ENCODE measurements at regions not wholly inside any gene's neighbourhood (a gene's known extent, or its start where the extent isn't known, plus 50 kb on each side); places are given as distances from the start of the nearest gene placed in this dataset.

- Mint-ChIP-seq H3K9me3 (peaks cover 17% of the 10 kb centered on the region), H3K4me3 (no peak overlapping the region), H3K36me3 (no peaks in the 10 kb centered on the region), H3K27me3 (ENCODE audit: low read depth) (no peaks in the 10 kb centered on the region), H3K27ac (no peak overlapping the region), H3K4me1 (peaks cover 3% of the 10 kb centered on the region)
- TF ChIP-seq, protein P1, sequence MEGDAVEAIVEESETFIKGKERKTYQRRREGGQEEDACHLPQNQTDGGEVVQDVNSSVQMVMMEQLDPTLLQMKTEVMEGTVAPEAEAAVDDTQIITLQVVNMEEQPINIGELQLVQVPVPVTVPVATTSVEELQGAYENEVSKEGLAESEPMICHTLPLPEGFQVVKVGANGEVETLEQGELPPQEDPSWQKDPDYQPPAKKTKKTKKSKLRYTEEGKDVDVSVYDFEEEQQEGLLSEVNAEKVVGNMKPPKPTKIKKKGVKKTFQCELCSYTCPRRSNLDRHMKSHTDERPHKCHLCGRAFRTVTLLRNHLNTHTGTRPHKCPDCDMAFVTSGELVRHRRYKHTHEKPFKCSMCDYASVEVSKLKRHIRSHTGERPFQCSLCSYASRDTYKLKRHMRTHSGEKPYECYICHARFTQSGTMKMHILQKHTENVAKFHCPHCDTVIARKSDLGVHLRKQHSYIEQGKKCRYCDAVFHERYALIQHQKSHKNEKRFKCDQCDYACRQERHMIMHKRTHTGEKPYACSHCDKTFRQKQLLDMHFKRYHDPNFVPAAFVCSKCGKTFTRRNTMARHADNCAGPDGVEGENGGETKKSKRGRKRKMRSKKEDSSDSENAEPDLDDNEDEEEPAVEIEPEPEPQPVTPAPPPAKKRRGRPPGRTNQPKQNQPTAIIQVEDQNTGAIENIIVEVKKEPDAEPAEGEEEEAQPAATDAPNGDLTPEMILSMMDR (IDR thresholded peaks at IDR 0.05; ENCODE audit: unreplicated experiment), result no peak
- no peak for DNase-seq (ENCODE audit: low spot score in 2 of 2, unreplicated experiment in 2 of 2)
Measured at GRCh38 chrX:43551590-43551989, 104.5 kb upstream of the MAOA start.

DNA sequence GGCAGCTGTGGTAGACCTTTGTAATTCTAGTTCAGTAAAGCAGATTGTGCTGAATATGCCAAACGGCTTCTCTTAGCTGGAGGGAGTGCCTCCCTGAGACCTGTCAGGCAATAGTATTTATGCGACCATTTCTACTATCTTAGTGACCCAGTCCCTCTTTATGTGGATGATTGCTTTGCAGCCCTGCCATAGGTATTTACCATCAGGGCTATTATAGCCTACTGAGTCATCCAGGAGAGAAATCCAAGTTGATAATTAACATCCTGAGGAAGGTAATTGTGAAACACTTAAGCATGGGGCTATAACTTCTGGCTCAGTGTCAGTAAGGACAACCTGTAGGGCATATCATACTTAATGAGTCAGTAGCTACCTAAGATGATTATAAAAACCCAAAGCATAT, 103.9 kb upstream of the MAOA start:
- Mint-ChIP-seq H3K27me3 (ENCODE audit: low read depth) (no peaks in the 10 kb centered on the region), H3K4me3 (no peak overlapping the region), H3K36me3 (no peaks in the 10 kb centered on the region), H3K9me3 (peaks cover 13% of the 10 kb centered on the region), H3K4me1 (peaks cover 5% of the 10 kb centered on the region), H3K27ac (no peak overlapping the region)
- DNase-seq (ENCODE audit: low spot score in 2 of 2, unreplicated experiment in 2 of 2), result no peak
- TF ChIP-seq, protein P1 (IDR thresholded peaks at IDR 0.05; ENCODE audit: unreplicated experiment), result no peak

DNA sequence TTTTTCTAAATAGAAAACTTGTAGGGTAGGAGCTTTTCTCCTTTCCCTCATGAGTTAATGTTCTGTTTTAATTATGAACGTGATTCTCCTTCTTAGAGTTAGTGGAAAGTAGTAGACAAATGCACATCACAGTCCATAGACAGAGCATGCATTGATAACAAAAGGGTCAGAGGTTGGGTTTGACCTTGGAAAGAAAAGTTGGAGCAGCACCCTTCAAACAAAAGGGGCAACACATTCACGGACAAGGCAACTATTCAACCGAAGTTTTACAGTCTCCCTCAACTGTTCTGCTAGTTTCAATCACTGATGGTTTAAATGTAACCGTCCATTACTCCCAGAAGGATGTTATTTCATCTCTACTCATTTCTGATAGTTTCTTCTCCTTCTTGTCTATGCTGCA, 103.4 kb upstream of the MAOA start:
- Mint-ChIP-seq H3K27ac (no peak overlapping the region), H3K27me3 (ENCODE audit: low read depth) (no peaks in the 10 kb centered on the region), H3K9me3 (peaks cover 9% of the 10 kb centered on the region), H3K36me3 (no peaks in the 10 kb centered on the region), H3K4me1 (peaks cover 5% of the 10 kb centered on the region), H3K4me3 (no peak overlapping the region)
- DNase-seq (ENCODE audit: low spot score in 2 of 2, unreplicated experiment in 2 of 2), result no peak
- TF ChIP-seq, protein P1 (IDR thresholded peaks at IDR 0.05; ENCODE audit: unreplicated experiment), result no peak

DNA sequence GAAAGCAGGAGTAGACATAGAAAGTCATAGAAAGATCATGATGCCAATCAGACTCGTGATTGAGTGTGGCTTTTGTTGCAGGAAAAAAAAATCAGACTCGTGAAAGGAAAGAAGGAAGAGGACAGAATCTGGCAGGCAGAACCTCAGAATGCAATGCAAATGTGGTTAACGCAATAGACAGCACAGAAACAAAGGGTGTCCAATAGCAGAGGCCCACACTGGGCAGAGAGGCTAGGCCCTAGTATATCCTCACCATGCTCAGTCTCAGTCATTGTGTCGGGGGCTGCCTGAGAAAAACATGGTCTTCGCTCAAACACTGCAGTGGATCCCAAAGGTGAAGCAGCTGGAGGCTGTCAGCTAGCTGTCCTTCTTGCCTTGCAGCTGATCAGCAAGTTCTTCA, 102.8 kb upstream of the MAOA start:
- TF ChIP-seq, protein P1 (IDR thresholded peaks at IDR 0.05; ENCODE audit: unreplicated experiment), result no peak
- H3K4me3 Mint-ChIP-seq, result no peak overlapping the region
- H3K27me3 Mint-ChIP-seq (ENCODE audit: low read depth), result no peaks in the 10 kb centered on the region
- peaks cover 4% of the 10 kb centered on the region for H3K9me3 Mint-ChIP-seq
- no peak overlapping the region for H3K27ac Mint-ChIP-seq
- no peak for DNase-seq (ENCODE audit: low spot score in 2 of 2, unreplicated experiment in 2 of 2)
- H3K4me1 Mint-ChIP-seq, result peaks cover 5% of the 10 kb centered on the region
- H3K36me3 Mint-ChIP-seq, result no peaks in the 10 kb centered on the region

GRCh38 chrX:43556207-43556606, 99.9 kb upstream of the MAOA start:
- no peak for DNase-seq (ENCODE audit: low spot score in 2 of 2, unreplicated experiment in 2 of 2)
- peaks cover 5% of the 10 kb centered on the region for H3K4me1 Mint-ChIP-seq
- no peak overlapping the region for H3K4me3 Mint-ChIP-seq
- H3K9me3 Mint-ChIP-seq, result no peaks in the 10 kb centered on the region
- no peaks in the 10 kb centered on the region for H3K27me3 Mint-ChIP-seq (ENCODE audit: low read depth)
- TF ChIP-seq, protein P1 (IDR thresholded peaks at IDR 0.05; ENCODE audit: unreplicated experiment), result no peak
- H3K27ac Mint-ChIP-seq, result no peak overlapping the region
- no peaks in the 10 kb centered on the region for H3K36me3 Mint-ChIP-seq

DNA sequence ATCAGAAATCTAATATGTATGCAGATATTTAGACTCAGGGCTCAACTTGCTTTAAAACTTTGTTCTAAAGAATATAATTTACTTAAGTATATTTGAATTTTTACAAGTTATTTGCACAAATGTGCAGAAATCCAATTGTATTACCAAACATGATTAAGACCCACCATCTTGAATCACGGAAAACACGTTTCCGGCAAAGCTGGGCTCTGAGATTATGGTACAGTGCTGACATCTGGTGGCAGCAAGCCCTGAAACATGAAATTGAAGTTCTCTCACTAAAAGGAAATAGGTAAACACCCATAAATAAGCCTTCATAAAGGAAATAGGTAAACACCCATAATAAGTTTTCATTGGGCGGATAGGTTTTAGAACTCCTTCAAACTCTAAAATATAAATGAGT, 98.3 kb upstream of the MAOA start:
- no peaks in the 10 kb centered on the region for H3K36me3 Mint-ChIP-seq
- peaks cover 2% of the 10 kb centered on the region for H3K4me1 Mint-ChIP-seq
- no peak overlapping the region for H3K27ac Mint-ChIP-seq
- H3K4me3 Mint-ChIP-seq, result no peak overlapping the region
- peaks cover 6% of the 10 kb centered on the region for H3K9me3 Mint-ChIP-seq
- TF ChIP-seq, protein P1 (IDR thresholded peaks at IDR 0.05; ENCODE audit: unreplicated experiment), result peak; percentile 66
- H3K27me3 Mint-ChIP-seq (ENCODE audit: low read depth), result no peaks in the 10 kb centered on the region
- peak in 1 of 2 experiments; percentile 50 for DNase-seq (ENCODE audit: low spot score in 2 of 2, unreplicated experiment in 2 of 2)
